ENCODE measurements at regions not wholly inside any gene's neighbourhood (a gene's known extent, or its start where the extent isn't known, plus 50 kb on each side); places are given as distances from the start of the nearest gene placed in this dataset.

DNA sequence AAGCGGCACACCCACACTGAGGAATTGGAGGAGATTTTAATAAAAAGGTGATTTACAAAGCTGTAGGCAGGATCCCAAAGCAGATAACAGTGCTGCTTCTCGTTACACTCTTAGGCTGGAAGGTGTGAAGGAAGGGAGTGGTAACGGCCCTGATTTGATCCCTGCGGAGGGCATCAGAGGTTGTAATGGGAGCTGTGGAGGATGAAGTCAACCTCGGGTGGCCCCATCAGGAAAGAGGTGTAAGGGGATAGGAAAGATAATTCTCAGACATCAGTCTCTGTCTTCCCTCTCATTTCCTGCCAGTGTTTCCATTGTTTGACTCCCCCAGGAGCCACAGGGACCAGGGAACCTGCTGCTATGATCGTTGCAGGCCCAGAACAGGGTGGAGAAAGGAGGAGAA lies 245.7 kb upstream of the NOX3 start:
- DNase-seq (ENCODE audit: missing footprints), result no peak
- no peak for ATAC-seq
- intact Hi-C loops (cut with DNase I), result no loop called here

DNA sequence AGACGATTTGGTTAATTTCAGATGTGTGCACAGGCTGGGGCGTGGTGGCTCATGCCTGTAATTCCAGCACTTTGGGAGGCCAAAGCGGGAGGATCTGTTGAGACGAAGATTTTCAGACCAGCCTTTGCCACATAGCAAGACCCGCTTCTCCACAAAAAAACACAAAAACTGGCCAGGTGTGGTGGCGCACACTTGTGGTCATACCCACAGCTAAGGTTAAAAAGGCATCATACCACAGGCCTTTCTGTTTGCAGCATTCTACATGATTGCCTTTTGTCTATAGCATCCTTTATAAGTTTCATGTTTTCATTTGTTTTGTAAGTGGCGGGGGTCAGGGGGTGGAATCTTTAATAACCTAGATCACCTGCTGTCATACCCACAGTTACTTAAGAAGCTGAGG lies 239.9 kb upstream of the NOX3 start:
- ATAC-seq (no peak), DNase-seq (ENCODE audit: missing footprints) (no peak)
- intact Hi-C loops (cut with DNase I), result no loop called here

DNA sequence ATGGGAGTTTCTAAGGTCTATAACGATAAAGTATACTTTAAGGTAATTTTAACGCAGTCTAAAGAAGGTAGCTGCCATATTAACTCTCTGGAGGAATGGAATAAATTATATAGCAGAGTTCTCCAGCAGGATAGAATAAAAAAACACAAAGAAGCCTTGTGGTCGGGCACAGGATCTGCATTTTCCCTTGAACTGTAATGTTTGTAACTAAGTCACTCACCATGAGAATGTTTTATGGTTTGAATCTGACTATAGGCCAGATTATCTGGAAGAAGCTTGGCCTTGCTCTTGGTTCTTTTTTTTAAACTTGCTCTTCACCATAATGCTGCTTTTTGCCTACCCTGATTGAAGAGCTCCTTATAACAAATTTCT lies 238.8 kb upstream of the NOX3 start:
- ATAC-seq, result no peak
- DNase-seq (ENCODE audit: missing footprints), result no peak

DNA sequence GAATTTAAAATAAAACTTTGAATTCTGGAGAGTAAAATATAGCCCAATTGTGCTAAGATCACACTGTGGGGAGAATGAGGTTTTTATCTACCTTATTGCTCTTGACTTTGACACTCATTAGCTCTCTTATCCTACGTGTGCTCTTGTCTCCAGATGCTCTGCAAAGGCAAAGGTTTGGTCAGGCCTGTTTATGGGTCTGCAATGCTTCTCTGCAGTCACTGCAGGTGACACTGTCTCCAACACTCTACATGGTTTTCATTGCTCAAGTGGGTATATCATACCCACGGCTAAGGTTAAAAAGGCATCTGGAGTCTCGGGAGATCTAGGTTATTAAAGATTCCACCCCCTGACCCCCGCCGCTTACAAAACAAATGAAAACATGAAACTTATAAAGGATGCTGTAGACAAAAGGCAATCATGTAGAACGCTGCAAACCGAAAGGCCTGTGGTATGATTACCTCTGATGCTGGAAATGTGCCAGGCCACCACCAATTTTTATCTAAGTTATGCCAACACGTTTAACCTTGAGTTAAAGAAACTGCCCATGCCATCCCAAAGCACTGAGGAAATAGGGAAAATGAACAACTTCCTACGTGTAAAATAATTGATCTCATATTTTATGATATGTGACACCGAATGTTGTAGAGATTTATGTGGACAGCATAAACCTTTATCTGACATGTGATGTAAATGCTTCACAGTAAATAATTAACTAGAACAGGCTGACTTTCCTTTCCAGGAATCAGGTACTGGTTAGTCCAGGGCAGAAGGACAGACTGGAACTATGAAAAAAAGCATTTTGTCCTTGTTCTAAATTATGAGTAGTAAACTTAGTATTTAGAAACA lies 238.2 kb upstream of the NOX3 start:
- no peak for ATAC-seq
- intact Hi-C loops (cut with DNase I), result no loop called here
- DNase-seq (ENCODE audit: missing footprints), result no peak

More for the DNA sequence above, 238.8 kb upstream of the NOX3 start:
- intact Hi-C loops (cut with DNase I), result no loop called here

DNA sequence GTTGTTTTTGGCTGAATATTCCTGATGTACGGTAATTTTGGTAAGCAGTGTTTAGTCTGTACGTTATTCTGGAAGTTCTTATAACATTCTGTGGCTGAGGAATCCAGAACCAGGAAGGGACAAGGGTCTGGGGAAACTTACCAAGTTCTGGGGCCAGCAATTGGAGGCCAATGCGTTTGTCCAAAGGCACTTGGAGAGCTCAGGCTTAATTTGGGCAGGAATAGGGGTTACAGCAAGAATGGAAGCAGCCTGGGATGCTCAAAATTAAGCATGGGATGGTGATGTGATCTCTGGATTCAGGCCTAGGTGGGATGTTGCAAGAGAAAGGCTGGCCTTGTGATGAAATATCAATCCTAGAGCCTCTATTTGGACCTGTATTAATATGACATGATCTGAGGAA lies 235.2 kb upstream of the NOX3 start:
- DNase-seq (ENCODE audit: missing footprints) (no peak), ATAC-seq (no peak)
- intact Hi-C loops (cut with DNase I), result no loop called here

DNA sequence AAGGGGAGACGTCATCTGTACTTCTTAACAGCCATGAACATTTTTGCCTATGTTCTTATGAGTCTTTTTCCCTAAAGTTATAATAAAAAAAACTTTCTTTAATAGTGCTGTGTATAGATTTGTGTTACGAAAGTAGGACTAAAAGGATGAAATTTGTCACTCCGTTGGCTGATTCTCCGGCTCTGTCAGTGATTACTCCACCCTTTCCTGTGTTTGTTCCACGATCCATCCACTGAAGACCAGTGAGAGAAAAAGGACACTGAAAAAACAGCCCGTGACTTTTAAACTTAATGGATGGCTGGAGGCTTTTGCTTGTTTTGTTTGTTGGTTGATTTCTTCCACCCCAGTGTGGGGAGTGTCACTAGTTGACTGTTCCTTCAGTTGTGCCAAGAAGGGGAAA lies 232.0 kb upstream of the NOX3 start:
- ATAC-seq (no peak), DNase-seq (ENCODE audit: missing footprints) (no peak)
- intact Hi-C loops (cut with DNase I), result no loop called here

DNA sequence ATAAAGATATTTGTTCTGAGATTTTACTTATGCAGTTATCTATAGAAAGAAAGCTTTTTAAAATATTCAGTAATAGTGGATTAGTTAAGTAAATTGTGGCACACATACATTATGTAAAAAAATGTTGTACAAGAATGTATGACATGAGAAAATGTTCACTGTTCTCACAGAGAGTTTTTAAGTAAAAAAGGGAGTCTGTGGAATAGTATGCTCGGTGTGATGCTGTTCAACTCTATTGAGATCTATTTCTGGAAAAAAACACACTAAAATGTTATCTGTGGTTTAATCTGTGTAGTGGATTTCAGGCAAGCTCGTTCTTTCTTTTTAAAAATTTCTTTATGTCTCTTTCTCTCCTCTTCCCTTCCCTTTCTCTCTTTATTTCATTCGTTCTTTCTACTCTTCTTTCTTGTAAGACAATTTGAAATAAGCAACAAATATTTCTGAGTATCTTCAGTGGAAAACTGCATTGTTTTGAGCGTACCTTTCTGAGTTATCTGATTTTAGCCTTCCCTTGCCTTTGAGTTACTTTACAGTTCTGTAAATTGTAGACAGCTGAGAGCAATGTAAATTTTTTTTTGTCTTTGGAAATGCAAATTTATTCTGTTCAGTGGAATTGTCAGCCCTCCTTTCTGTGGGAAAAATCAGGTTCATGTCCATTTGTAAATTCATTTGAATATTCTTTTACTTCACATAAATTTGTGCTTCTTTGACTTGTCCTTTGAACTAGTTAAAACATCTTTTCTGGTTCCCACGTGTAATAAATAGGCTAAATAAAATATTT lies 229.0 kb upstream of the NOX3 start:
- intact Hi-C loops (cut with DNase I), result no loop called here
- ATAC-seq (no peak), DNase-seq (ENCODE audit: missing footprints) (no peak)

DNA sequence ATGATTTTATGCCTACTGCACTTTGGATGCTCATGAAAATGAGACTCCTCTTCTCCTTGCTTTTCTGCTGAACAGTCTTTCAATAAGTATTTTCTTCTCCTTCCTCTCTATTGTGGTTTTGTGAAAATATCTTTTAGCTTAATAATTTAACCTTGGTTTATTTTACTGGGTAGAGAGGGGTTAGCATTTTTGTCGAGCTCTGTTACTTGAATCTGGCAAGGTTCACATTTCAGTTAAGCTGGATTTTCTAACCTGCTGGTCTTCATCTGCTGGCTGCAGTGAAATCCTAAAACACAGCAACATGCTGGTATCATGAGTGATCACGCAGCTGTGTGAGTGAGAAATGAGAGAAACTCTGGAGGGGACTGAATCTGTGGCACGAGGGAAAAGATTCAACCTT lies 222.7 kb upstream of the NOX3 start:
- DNase-seq (ENCODE audit: missing footprints), result no peak
- ATAC-seq, result no peak
- intact Hi-C loops (cut with DNase I), result no loop called here

DNA sequence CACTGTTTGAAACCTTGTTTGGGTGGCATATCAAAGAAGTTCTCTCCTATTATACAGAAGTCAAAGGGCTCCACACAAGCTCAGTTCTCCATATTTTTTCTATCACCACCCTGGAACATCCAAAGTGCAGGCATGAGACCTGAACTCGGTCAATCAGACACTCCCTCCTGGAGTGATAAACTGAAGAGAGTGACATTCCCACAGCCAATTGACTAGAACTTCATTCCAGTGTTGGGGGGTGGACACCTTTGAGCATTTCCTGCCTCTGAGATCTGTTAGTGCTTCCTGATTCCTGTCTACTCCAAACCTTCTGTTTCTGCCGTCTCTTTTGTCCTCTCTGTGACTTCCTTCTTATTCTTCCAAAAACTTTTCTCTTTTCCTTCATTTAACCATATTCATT lies 220.7 kb upstream of the NOX3 start:
- intact Hi-C loops (cut with DNase I), result no loop called here

DNA sequence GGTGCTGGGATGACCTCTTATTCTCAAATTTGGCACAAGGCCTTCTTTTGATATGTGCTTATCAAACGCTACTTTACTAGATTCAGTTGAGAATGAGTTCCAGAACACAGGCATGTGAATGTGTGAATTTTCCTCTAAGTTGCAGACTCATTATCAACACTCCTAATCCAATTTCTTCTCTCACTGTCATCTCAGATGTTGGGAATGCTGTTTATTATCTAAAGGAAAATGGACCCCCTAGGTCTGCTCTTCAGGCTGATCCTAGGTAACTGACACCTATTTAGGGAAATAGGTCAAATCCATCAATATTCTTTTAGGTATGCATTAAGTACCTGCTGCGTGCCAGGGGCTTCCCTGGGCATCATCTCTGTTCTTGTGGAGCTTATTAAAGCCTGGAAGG lies 215.0 kb upstream of the NOX3 start:
- ATAC-seq, result no peak
- intact Hi-C loops (cut with DNase I), result no loop called here
- no peak for DNase-seq (ENCODE audit: missing footprints)

More for the DNA sequence above, 220.7 kb upstream of the NOX3 start:
- ATAC-seq, result no peak
- DNase-seq (ENCODE audit: missing footprints), result no peak

DNA sequence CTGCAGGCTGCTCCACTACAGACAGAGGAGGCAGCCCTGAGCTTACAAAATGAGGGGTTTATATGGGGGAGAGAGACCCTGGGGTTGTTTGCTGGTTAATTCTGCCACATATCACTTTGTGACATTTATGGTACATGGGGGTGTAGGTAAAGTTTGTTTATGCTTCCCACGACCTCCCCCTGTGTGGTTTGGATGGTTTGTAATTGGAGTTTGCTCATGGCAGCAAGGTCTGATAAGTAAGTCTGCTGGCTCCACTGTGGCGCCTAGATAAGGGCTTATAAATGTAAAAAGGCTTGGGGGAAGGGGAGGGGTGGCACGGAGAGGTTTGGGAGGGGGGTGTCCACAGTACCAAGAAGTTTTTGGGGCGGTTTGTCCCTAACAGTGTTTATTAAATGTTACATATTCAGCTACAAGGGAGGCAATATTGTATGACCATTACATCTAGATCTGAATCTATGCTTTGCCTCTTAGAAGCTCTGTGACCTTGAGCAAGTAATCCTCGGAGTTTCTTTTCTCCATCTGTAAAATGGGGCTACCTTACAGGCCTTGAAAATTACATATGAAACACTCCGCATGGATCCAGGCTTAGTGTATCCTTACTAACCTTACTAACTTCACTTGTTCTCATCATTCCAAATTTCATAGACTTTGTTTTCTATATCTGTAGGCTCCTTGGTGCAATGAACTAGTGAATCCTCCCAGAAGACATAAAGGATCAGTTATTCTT lies 204.8 kb upstream of the NOX3 start:
- intact Hi-C loops (cut with DNase I), result no loop called here
- DNase-seq (ENCODE audit: missing footprints), result no peak
- ATAC-seq, result no peak

DNA sequence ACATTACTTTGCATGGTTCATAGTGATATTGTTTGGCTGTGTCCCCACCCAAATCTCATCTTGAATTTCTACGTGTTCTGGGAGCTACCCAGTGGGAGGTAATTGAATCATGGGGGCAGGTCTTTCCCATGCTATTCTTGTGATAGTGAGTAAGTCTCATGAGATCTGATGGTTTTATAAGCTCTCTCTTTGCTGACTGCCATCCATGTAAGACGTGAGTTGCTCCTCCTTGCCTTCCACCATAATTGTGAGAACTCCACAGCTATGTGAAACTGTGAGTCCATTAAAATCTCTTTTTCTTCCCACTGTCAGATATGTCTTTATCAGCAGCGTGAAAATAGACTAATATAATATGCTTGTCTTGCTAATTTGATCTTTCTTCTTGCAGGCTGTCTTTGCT lies 200.4 kb upstream of the NOX3 start:
- DNase-seq (ENCODE audit: missing footprints), result no peak
- intact Hi-C loops (cut with DNase I), result no loop called here
- ATAC-seq, result no peak

DNA sequence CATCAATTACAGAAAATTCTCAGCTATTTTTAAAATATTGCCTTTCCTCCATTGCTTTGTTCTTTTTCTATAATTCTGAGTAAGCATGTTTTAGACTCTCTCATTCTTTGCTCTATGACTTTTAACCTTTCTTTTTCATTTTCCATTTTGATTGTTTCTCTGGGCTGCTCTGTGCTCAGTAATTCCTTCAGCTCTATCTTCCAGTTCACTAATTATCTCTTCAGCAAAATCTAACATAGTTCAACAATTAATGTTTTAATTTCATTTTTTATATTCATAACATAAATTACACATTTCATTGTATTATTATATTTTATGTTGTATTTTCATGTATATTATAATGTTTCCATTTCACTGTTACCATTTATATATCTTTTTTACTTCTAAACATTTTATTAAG lies 198.8 kb upstream of the NOX3 start:
- intact Hi-C loops (cut with DNase I), result no loop called here
- DNase-seq (ENCODE audit: missing footprints) (no peak), ATAC-seq (no peak)

DNA sequence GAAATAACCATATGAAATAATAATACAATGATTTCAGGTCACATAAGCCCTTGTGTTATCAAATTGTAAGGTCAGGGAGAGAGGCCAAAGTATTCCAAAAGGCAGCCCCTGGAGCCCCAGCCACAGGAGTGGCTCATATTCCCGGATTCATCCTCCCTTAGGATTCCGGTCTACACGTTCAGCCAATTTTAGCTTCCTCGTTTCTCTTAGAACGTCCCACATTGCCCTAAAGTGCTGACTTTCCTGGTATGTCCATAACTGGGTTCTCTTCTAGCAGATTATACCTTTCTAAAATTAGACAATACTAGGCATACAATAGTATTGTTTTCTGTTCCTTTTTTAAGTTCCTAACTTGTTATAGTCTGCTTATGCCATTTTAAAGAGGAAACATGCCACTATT lies 192.7 kb upstream of the NOX3 start:
- intact Hi-C loops (cut with DNase I), result no loop called here
- ATAC-seq, result no peak
- DNase-seq (ENCODE audit: missing footprints), result no peak

DNA sequence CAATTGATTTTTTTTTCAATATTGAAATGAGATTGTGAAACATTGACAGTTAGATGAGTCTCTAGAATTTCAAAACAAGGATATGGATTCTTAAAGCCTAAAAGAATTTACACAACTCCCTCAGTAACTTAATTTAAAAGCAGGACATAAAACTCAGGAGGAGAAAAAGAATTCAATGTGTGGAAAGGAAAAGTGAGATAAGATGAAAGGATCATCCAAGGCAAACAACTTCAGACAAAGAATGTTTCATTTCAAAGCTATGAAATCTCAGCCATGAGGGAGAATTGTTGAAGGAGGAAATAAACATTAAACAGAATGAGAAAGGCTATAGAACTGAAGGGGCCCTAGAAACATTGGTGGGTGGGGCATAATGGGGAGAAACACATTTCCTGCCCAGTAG lies 191.7 kb upstream of the NOX3 start:
- intact Hi-C loops (cut with DNase I), result no loop called here
- DNase-seq (ENCODE audit: missing footprints), result no peak
- ATAC-seq, result no peak

DNA sequence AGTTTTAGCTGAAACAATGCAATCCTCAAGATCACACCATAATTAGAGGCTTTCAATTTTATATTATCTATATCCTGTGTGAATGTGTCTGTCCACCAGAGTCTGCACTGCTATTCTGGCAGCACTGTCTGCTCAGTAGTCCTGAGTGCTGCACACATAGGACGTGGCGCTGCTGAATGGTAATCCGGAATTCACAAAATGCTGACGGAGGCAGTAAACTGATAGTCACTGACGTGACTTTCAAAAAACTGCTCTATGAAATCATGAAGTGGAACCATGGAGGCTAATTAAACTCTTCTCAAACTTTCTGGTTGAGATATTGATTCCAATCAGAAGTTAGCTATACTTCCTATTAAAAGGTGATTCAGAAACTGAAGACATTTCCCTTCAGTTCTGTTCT lies 190.8 kb upstream of the NOX3 start:
- no peak for DNase-seq (ENCODE audit: missing footprints)
- intact Hi-C loops (cut with DNase I), result no loop called here
- ATAC-seq, result no peak

DNA sequence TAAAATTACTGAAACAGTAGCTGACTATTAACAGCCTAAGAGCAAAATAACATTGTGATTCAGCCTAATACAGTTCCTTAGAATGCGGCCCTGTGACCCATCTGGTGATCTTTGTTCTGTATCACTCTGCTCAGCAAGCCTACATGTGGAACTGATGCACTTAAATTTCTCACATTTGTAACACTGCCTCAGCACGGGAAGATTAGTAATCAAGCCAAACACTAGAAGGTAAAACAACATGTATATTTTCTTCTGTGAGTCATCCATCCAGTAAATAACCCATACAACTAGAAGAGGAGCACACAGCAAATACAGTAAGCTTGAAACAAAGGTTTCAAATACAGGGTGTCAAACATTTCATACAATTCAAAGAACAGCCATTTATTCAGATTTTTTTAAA lies 189.7 kb upstream of the NOX3 start:
- no peak for ATAC-seq
- intact Hi-C loops (cut with DNase I), result no loop called here
- no peak for DNase-seq (ENCODE audit: missing footprints)

DNA sequence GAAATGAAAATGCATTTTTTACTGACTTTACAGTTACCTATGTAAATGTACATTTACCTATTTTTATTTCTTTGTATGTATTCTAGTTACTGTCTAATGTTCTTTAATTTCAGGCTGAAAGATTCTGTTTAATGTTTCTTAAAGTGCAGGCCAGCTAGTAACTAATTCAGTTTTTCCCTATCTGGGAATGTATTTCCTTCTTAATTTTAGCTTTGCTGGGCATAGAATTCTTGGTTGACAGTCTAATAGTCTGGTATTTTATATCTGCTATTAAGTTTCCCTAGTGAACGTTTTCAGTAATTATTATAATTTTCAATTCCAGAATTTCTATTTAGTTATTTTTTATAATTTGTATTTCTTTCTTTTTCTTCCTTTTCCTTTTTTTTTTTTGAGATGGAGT lies 186.0 kb upstream of the NOX3 start:
- DNase-seq (ENCODE audit: missing footprints), result no peak
- no peak for ATAC-seq
- intact Hi-C loops (cut with DNase I), result no loop called here

DNA sequence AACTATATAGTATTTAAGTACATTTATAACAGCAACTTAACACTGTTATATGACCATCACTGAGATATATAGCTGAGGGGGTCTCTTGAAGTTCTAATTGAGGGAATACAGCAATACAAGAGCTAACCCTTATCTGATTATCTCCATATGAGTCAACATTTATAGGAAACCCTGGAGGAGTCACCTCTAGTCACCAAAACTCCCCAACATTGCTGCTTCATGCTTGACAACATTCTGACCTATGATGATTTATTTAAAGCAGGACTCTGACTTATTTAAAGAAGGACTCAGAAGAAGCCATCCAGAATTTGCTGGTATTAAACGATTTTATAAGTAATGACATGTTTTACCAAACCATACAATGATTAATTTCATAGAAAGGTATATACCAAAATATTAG lies 182.6 kb upstream of the NOX3 start:
- intact Hi-C loops (cut with DNase I), result no loop called here
- ATAC-seq (no peak), DNase-seq (ENCODE audit: missing footprints) (no peak)

DNA sequence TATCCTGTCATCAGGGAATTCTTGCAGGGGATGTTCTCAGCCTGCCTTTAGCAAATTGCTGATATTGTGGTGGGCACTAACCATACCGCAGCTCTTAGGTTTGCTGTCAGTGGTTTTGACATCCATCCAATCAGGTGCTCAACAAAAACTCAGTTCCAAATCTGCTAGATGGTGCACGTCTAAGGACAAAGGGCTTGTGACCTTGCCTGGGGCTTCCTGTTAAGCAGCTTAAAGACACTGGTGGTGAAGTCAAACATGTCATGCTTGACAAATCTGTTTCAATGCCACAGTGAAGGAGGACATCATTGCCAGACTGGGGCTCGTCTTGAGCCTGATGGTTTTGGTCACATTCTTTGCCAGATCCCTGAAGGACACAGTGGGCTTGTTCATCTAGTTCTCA lies 179.8 kb upstream of the NOX3 start:
- DNase-seq (ENCODE audit: missing footprints) (no peak), ATAC-seq (no peak)
- intact Hi-C loops (cut with DNase I), result no loop called here

Data from Right ventricle myocardium inferior (tissue), 1 donor.